Neural crest cell (in vitro differentiated cells): ENCODE measurements at regions not wholly inside any gene's neighbourhood (a gene's known extent, or its start where the extent isn't known, plus 50 kb on each side); places are given as distances from the start of the nearest gene placed in this dataset.

Source experiments
- DNase-seq: peaks from one replicate; pipeline ENCODE4 v3.0.0; 2021; ENCODE audit warnings: low read depth, mixed read lengths, low spot score
- H3K27ac Mint-ChIP-seq: one replicate; pipeline ENCODE4 v1.8.0; 2021; ENCODE audit warnings: mild to moderate bottlenecking, mixed read lengths; ENCODE audit not compliant: unreplicated experiment
- H3K27me3 Mint-ChIP-seq: 2 replicates; pipeline ENCODE4 v1.8.0; 2021; ENCODE audit warnings: low read depth, mild to moderate bottlenecking, mixed read lengths
- H3K36me3 Mint-ChIP-seq: 2 replicates; pipeline ENCODE4 v1.8.0; 2021; ENCODE audit warnings: low read depth, mild to moderate bottlenecking, mixed read lengths
- H3K4me1 Mint-ChIP-seq: 2 replicates; pipeline ENCODE4 v1.8.0; 2021; ENCODE audit warnings: mixed read lengths
- H3K4me3 Mint-ChIP-seq: one replicate; pipeline ENCODE4 v1.8.0; 2021; ENCODE audit warnings: mild to moderate bottlenecking, mixed read lengths
- H3K9me3 Mint-ChIP-seq: 2 replicates; pipeline ENCODE4 v1.8.0; 2021; ENCODE audit warnings: mixed read lengths
- CTCF ChIP-seq: fragments of 200-600 bp; sonication (generic); conservative IDR thresholded peaks from 2 replicates; pipeline ENCODE4 v1.5.0; 2021; ENCODE audit warnings: antibody characterized with exemption, mild to moderate bottlenecking

DNA sequence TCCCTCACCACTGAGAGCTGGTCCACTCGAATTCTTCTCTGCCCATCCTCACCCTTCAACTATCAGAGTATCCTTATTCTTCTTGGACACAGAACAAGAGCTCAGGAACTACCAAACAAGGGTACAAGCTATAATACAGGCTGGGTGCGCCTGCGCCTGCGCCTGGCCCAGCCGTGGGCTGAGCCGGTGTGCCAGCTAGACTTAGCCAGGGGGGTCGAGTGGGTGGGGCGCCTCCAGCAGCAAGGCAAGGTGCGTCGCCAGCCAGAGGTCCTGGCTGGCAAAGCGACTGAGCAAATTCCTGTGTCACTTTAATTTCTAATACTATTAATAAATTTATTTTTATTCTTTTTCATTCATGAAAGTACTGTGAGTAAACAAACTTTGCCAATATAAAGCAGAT lies 1072.6 kb upstream of the PIK3C3 start:
- H3K9me3 Mint-ChIP-seq = no peaks in the 10 kb centered on the region
- no peak overlapping the region for H3K4me3 Mint-ChIP-seq
- no peaks in the 10 kb centered on the region for H3K27me3 Mint-ChIP-seq
- no peak overlapping the region for H3K27ac Mint-ChIP-seq
- no peaks in the 10 kb centered on the region for H3K4me1 Mint-ChIP-seq
- no peak for DNase-seq
- no peak for TF ChIP-seq CTCF
- no peaks in the 10 kb centered on the region for H3K36me3 Mint-ChIP-seq

- no peak for DNase-seq
- no peak overlapping the region for H3K27ac Mint-ChIP-seq
- H3K9me3 Mint-ChIP-seq = no peaks in the 10 kb centered on the region
These were observed 1076.7 kb upstream of the PIK3C3 start for GRCh38 chr18:40878371-40878770.

GRCh38 chr18:40877096-40877495 lies 1077.9 kb upstream of the PIK3C3 start:
- Mint-ChIP-seq H3K36me3 (no peaks in the 10 kb centered on the region), H3K27me3 (no peaks in the 10 kb centered on the region), H3K27ac (no peak overlapping the region), H3K4me3 (no peak overlapping the region), H3K9me3 (no peaks in the 10 kb centered on the region), H3K4me1 (no peaks in the 10 kb centered on the region)
- no peak for TF ChIP-seq CTCF
- DNase-seq = no peak

More at GRCh38 chr18:40878371-40878770, 1076.7 kb upstream of the PIK3C3 start:
- H3K27me3 Mint-ChIP-seq = no peaks in the 10 kb centered on the region
- H3K36me3 Mint-ChIP-seq = no peaks in the 10 kb centered on the region
- H3K4me1 Mint-ChIP-seq = no peaks in the 10 kb centered on the region
- no peak for TF ChIP-seq CTCF
- no peak overlapping the region for H3K4me3 Mint-ChIP-seq

DNA sequence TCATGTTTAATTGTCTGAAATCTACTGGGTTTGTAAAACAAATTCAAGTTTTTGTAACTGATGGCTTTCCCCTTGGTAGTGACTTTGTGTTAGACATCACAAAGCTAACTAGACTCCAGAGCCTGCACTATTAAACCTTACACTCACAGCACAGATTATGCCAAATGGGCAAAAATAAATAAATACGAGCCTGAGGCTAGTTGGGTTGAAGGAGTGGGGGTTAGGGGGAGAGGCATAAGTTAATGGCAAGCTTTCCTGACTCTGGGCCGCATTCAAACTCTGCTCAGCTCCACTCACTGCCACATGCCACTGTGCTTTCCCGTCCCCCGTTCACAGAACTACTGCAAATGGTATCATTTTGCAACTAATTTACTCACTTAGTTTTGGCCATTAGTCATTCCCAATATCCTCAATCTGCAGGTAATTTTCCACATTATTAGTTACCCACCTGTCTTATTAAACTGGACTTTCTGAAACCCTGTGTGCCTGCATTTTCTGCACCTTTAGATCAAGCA lies 1079.9 kb upstream of the PIK3C3 start:
- no peak for DNase-seq
- peaks cover 2% of the 10 kb centered on the region for H3K9me3 Mint-ChIP-seq
- H3K4me3 Mint-ChIP-seq = no peak overlapping the region
- no peak overlapping the region for H3K27ac Mint-ChIP-seq
- H3K27me3 Mint-ChIP-seq = no peaks in the 10 kb centered on the region
- H3K4me1 Mint-ChIP-seq = no peaks in the 10 kb centered on the region
- no peaks in the 10 kb centered on the region for H3K36me3 Mint-ChIP-seq
- TF ChIP-seq CTCF = no peak

- peaks cover 2% of the 10 kb centered on the region for H3K9me3 Mint-ChIP-seq
- no peak for TF ChIP-seq CTCF
These were observed 1080.8 kb upstream of the PIK3C3 start for GRCh38 chr18:40874233-40874632.

More at GRCh38 chr18:40874233-40874632, 1080.8 kb upstream of the PIK3C3 start:
- H3K27ac Mint-ChIP-seq = no peak overlapping the region
- H3K4me3 Mint-ChIP-seq = no peak overlapping the region
- no peaks in the 10 kb centered on the region for H3K36me3 Mint-ChIP-seq
- H3K27me3 Mint-ChIP-seq = no peaks in the 10 kb centered on the region
- no peaks in the 10 kb centered on the region for H3K4me1 Mint-ChIP-seq
- no peak for DNase-seq
